ENCODE measurements at regions not wholly inside any gene's neighbourhood (a gene's known extent, or its start where the extent isn't known, plus 50 kb on each side); places are given as distances from the start of the nearest gene placed in this dataset.

GRCh38 chr6:14877758-14878157 is 368.1 kb upstream of the JARID2 start:
- no peak for TF ChIP-seq CTCF (IDR thresholded peaks at IDR 0.05)
- no peak for TF ChIP-seq POLR2A (IDR thresholded peaks at IDR 0.05)
- TF ChIP-seq POLR2AphosphoS5 (IDR thresholded peaks at IDR 0.05), result no peak
- no peak for TF ChIP-seq EP300 (IDR thresholded peaks at IDR 0.05)
